ENCODE measurements at regions not wholly inside any gene's neighbourhood (a gene's known extent, or its start where the extent isn't known, plus 50 kb on each side); places are given as distances from the start of the nearest gene placed in this dataset.

DNA sequence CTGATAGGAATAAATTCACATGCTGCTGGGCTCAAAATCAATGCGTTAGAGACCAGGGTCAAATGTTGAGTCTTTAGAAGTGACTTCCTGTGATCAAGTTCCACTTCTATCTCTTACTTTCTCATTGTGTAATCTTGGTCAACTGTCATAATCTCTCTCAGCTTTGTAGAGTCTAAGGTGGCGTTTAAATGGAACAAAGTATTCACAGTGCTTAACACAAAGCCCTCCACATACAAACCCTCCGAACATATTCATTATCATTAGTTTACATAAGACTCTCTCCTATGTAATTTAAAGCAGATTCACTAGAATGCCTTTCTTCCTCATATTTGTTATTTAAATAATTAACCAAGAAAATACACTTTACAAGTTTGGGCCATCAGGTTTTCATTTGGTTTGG lies 1044.1 kb downstream of the EFNB2 start:
- TF ChIP-seq, protein P1, sequence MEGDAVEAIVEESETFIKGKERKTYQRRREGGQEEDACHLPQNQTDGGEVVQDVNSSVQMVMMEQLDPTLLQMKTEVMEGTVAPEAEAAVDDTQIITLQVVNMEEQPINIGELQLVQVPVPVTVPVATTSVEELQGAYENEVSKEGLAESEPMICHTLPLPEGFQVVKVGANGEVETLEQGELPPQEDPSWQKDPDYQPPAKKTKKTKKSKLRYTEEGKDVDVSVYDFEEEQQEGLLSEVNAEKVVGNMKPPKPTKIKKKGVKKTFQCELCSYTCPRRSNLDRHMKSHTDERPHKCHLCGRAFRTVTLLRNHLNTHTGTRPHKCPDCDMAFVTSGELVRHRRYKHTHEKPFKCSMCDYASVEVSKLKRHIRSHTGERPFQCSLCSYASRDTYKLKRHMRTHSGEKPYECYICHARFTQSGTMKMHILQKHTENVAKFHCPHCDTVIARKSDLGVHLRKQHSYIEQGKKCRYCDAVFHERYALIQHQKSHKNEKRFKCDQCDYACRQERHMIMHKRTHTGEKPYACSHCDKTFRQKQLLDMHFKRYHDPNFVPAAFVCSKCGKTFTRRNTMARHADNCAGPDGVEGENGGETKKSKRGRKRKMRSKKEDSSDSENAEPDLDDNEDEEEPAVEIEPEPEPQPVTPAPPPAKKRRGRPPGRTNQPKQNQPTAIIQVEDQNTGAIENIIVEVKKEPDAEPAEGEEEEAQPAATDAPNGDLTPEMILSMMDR (IDR thresholded peaks at IDR 0.05; ENCODE audit: borderline replicate concordance, extremely low read depth, low read length, poor library complexity, severe bottlenecking): no peak
- TF ChIP-seq EZH2 (IDR thresholded peaks at IDR 0.05; ENCODE audit: borderline replicate concordance, low read depth, low read length, severe bottlenecking): no peak
